ENCODE measurements at regions not wholly inside any gene's neighbourhood (a gene's known extent, or its start where the extent isn't known, plus 50 kb on each side); places are given as distances from the start of the nearest gene placed in this dataset.

- WGBS, 2 experiments (ENCODE audit: extremely low coverage in 1 of 2, insufficient coverage in 1 of 2, insufficient read length in 1 of 2, insufficient replicate concordance in 2 of 2, low coverage in 1 of 2, low lambda C conversion rate in 2 of 2, missing lambda C conversion rate in 1 of 2): 83 to 100% methylated on average over 1 to 3 of the region's 3 CpGs
- Histone ChIP-seq H3K27ac (ENCODE audit: low read depth, low read length) (no peak overlapping the region), H3K4me3 (ENCODE audit: extremely low read depth in 1 of 4, insufficient read depth in 2 of 4, low read depth in 3 of 4, low read length in 4 of 4) (no peak overlapping the region), H2AFZ (ENCODE audit: low read length) (no peak overlapping the region), H4K20me1 (replicated peaks in 1 of 2; ENCODE audit: control insufficient read depth in 1 of 2, insufficient read depth in 2 of 2, low read length in 2 of 2) (no peaks in the 10 kb centered on the region), H2AK5ac (ENCODE audit: low read depth, low read length) (no peak overlapping the region), H3K4me2 (ENCODE audit: insufficient read depth in 1 of 2, low read depth in 2 of 2, low read length in 2 of 2) (no peak overlapping the region), H4K91ac (replicated peaks; ENCODE audit: insufficient read length, low read length) (no peak overlapping the region), H3K27me3 (replicated peaks in 1 of 4; ENCODE audit: control insufficient read depth in 3 of 4, extremely low read depth in 1 of 4, insufficient read depth in 3 of 4, low read length in 3 of 4) (no peaks in the 10 kb centered on the region), H4K8ac (ENCODE audit: extremely low read depth, insufficient read depth, low read length) (no peak overlapping the region), H3K9ac (replicated peaks in 1 of 4; ENCODE audit: extremely low read depth in 1 of 4, low read depth in 3 of 4, low read length in 3 of 4) (no peak overlapping the region), H3K4ac (replicated peaks; ENCODE audit: insufficient read length, low read depth, low read length) (no peak overlapping the region), H3K56ac (replicated peaks; ENCODE audit: insufficient read length, low read depth, low read length) (no peak overlapping the region), H3K36me3 (ENCODE audit: control insufficient read depth in 2 of 4, insufficient read depth in 4 of 4, low read length in 3 of 4) (no peaks in the 10 kb centered on the region), H3K18ac (ENCODE audit: extremely low read depth, low read length) (no peak overlapping the region), H2BK120ac (replicated peaks; ENCODE audit: low read depth, low read length) (no peak overlapping the region), H3K79me2 (ENCODE audit: control insufficient read depth in 1 of 2, insufficient read depth in 2 of 2, low read length in 2 of 2) (no peaks in the 10 kb centered on the region), H2BK15ac (ENCODE audit: low read length) (no peak overlapping the region), H3K23ac (ENCODE audit: insufficient read length) (no peak overlapping the region), H3K79me1 (ENCODE audit: low read depth, low read length) (no peaks in the 10 kb centered on the region), H3K4me1 (replicated peaks in 1 of 4; ENCODE audit: control insufficient read depth in 3 of 4, insufficient read depth in 4 of 4, low read length in 3 of 4) (no peaks in the 10 kb centered on the region), H2BK12ac (ENCODE audit: low read depth, low read length) (no peak overlapping the region), H2BK20ac (ENCODE audit: low read length) (no peak overlapping the region), H3K14ac (ENCODE audit: insufficient read length) (no peak overlapping the region), H3K9me3 (ENCODE audit: insufficient read depth in 2 of 2, low read depth in 1 of 2, low read length in 1 of 2) (no peaks in the 10 kb centered on the region), H4K5ac (ENCODE audit: insufficient read length, low read depth, low read length) (no peak overlapping the region), H3K23me2 (ENCODE audit: low read depth, low read length) (no peaks in the 10 kb centered on the region), H2BK5ac (ENCODE audit: low read depth, low read length) (no peak overlapping the region)
- FAIRE-seq (no peak), DNase-seq (ENCODE audit: low read depth in 1 of 2, low spot score in 2 of 2) (no peak)
- CTCF ChIA-PET (ENCODE audit: partially characterized antibody): no interaction called here
- POLR2A ChIA-PET (ENCODE audit: partially characterized antibody): no interaction called here
- TF ChIP-seq CHD1 (IDR thresholded peaks at IDR 0.05; ENCODE audit: low read depth, low read length): no peak
- TF ChIP-seq RXRA (IDR thresholded peaks at IDR 0.05; ENCODE audit: insufficient read depth, low read depth, low read length): no peak
- no peak for TF ChIP-seq ASH2L (IDR thresholded peaks at IDR 0.05; ENCODE audit: low read length)
- TF ChIP-seq, protein P1, sequence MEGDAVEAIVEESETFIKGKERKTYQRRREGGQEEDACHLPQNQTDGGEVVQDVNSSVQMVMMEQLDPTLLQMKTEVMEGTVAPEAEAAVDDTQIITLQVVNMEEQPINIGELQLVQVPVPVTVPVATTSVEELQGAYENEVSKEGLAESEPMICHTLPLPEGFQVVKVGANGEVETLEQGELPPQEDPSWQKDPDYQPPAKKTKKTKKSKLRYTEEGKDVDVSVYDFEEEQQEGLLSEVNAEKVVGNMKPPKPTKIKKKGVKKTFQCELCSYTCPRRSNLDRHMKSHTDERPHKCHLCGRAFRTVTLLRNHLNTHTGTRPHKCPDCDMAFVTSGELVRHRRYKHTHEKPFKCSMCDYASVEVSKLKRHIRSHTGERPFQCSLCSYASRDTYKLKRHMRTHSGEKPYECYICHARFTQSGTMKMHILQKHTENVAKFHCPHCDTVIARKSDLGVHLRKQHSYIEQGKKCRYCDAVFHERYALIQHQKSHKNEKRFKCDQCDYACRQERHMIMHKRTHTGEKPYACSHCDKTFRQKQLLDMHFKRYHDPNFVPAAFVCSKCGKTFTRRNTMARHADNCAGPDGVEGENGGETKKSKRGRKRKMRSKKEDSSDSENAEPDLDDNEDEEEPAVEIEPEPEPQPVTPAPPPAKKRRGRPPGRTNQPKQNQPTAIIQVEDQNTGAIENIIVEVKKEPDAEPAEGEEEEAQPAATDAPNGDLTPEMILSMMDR (IDR thresholded peaks at IDR 0.05; ENCODE audit: control extremely low read depth in 1 of 3, insufficient read depth in 1 of 3, low read depth in 1 of 3, low read length in 3 of 3): no peak
- TF ChIP-seq EZH2 (IDR thresholded peaks at IDR 0.05; ENCODE audit: low read depth, low read length, severe bottlenecking): no peak
- TF ChIP-seq ATF3 (IDR thresholded peaks at IDR 0.05; ENCODE audit: insufficient read depth, low read depth, low read length): no peak
- no peak for TF ChIP-seq BACH1 (IDR thresholded peaks at IDR 0.05; ENCODE audit: low read length)
- no peak for TF ChIP-seq BCL11A (IDR thresholded peaks at IDR 0.05; ENCODE audit: low read depth in 2 of 2, low read length in 2 of 2)
- TF ChIP-seq SRF (IDR thresholded peaks at IDR 0.05; ENCODE audit: low read depth, low read length): no peak
- no peak for TF ChIP-seq CHD2 (IDR thresholded peaks at IDR 0.05; ENCODE audit: low read length)
- no peak for TF ChIP-seq NANOG (IDR thresholded peaks at IDR 0.05; ENCODE audit: insufficient read depth, low read depth, low read length, poor library complexity, severe bottlenecking)
- no peak for TF ChIP-seq TCF12 (IDR thresholded peaks at IDR 0.05; ENCODE audit: low read depth, low read length)
- no peak for TF ChIP-seq POLR2A (IDR thresholded peaks at IDR 0.05; ENCODE audit: control extremely low read depth in 1 of 2, low read depth in 2 of 2, low read length in 2 of 2)
Observed at GRCh38 chrX:78831523-78831922, 84.0 kb downstream of the LPAR4 start.

Measured in H1 (cell line).